ENCODE measurements at regions not wholly inside any gene's neighbourhood (a gene's known extent, or its start where the extent isn't known, plus 50 kb on each side); places are given as distances from the start of the nearest gene placed in this dataset.

DNA sequence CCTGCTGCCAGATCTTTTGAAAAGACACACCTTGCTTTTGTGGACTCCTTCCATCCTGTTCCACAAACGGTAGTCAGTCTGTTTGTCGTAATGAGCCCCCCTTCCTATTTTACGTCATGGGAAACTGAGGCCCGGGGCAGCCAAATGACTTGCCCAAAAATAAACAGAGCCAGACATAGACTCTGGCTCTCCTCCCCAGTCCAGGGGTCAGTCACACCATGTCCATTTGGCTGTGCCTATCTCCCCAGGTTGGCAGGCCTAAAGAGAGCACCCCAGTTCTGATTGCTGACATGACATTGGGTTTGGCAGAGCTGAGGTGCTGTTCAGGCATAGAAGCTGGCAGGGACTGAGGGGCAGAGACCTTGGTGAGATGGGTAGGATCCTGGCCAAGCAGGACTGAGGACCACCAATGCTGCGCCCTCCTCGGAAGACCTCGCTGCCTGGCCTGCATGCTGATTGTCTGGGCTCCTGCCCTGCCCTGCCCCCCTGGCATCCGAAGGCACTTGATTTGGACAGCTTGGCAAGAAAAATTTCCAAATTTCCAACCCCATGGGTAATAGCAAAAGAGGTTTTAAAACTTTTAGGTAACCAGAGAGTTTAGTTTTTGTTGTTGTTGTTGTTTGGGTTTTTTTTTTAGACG is 335.4 kb downstream of the DYSF start:
- WGBS, 2 experiments (ENCODE audit: extremely low coverage in 1 of 2, insufficient coverage in 1 of 2, insufficient read length in 1 of 2, insufficient replicate concordance in 2 of 2, low coverage in 1 of 2, low lambda C conversion rate in 2 of 2, missing lambda C conversion rate in 1 of 2), result 94% methylated on average over 9 of the region's 9 CpGs; no CpG with 5 or more reads in 1 of the 2 experiments
- H3K23ac ChIP-seq (ENCODE audit: insufficient read length), result no peak overlapping the region
- H3K9ac ChIP-seq (replicated peaks in 1 of 4; ENCODE audit: extremely low read depth in 1 of 4, low read depth in 3 of 4, low read length in 3 of 4), result no peak overlapping the region
- TF ChIP-seq SP2 (IDR thresholded peaks at IDR 0.05; ENCODE audit: low read length) (no peak), CREB1 (IDR thresholded peaks at IDR 0.05) (no peak), TAF7 (optimal IDR thresholded peaks at IDR 0.05; ENCODE audit: borderline replicate concordance, low read depth, low read length) (no peak), CTBP2 (IDR thresholded peaks at IDR 0.05; ENCODE audit: borderline replicate concordance, insufficient read depth, insufficient read length, low read length) (no peak), NRF1 (IDR thresholded peaks at IDR 0.05; ENCODE audit: low read depth, low read length) (no peak), TCF12 (IDR thresholded peaks at IDR 0.05; ENCODE audit: low read depth, low read length) (no peak), E2F6 (IDR thresholded peaks at IDR 0.05) (no peak), POLR2AphosphoS5 (IDR thresholded peaks at IDR 0.05; ENCODE audit: low read depth, low read length) (no peak), BCL11A (IDR thresholded peaks at IDR 0.05; ENCODE audit: low read depth in 2 of 2, low read length in 2 of 2) (no peak), POU5F1 (IDR thresholded peaks at IDR 0.05; ENCODE audit: low read depth, low read length) (no peak)
- TF ChIP-seq, protein P1, sequence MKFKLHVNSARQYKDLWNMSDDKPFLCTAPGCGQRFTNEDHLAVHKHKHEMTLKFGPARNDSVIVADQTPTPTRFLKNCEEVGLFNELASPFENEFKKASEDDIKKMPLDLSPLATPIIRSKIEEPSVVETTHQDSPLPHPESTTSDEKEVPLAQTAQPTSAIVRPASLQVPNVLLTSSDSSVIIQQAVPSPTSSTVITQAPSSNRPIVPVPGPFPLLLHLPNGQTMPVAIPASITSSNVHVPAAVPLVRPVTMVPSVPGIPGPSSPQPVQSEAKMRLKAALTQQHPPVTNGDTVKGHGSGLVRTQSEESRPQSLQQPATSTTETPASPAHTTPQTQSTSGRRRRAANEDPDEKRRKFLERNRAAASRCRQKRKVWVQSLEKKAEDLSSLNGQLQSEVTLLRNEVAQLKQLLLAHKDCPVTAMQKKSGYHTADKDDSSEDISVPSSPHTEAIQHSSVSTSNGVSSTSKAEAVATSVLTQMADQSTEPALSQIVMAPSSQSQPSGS (IDR thresholded peaks at IDR 0.05; ENCODE audit: low read length), result no peak
- CTCF ChIA-PET (ENCODE audit: partially characterized antibody), result interaction anchor here (0.7 to 2.8 kb wide), 8 partner anchors 8 to 240 kb away, joined by 3 to 19 read pairs (median 8); no protein-coding TSS in a partner anchor
- H2BK5ac ChIP-seq (ENCODE audit: low read depth, low read length), result no peak overlapping the region
- H3K9me3 ChIP-seq (ENCODE audit: insufficient read depth in 2 of 2, low read depth in 1 of 2, low read length in 1 of 2), result no peaks in the 10 kb centered on the region
- DNase-seq (ENCODE audit: low read depth in 1 of 2, low spot score in 2 of 2) (no peak), FAIRE-seq (no peak)
- H4K91ac ChIP-seq (replicated peaks; ENCODE audit: insufficient read length, low read length), result no peak overlapping the region
- no peak overlapping the region for H4K5ac ChIP-seq (ENCODE audit: insufficient read length, low read depth, low read length)
- no peak overlapping the region for H3K4ac ChIP-seq (replicated peaks; ENCODE audit: insufficient read length, low read depth, low read length)
- H3K79me2 ChIP-seq (ENCODE audit: control insufficient read depth in 1 of 2, insufficient read depth in 2 of 2, low read length in 2 of 2), result no peaks in the 10 kb centered on the region
- H2AK5ac ChIP-seq (ENCODE audit: low read depth, low read length), result no peak overlapping the region
- POLR2A ChIA-PET (ENCODE audit: partially characterized antibody), result no interaction called here
- H2BK120ac ChIP-seq (replicated peaks; ENCODE audit: low read depth, low read length), result no peak overlapping the region
- no peaks in the 10 kb centered on the region for H3K23me2 ChIP-seq (ENCODE audit: low read depth, low read length)
- H3K27ac ChIP-seq (ENCODE audit: low read depth, low read length), result no peak overlapping the region
- no peaks in the 10 kb centered on the region for H4K20me1 ChIP-seq (replicated peaks in 1 of 2; ENCODE audit: control insufficient read depth in 1 of 2, insufficient read depth in 2 of 2, low read length in 2 of 2)
- no peaks in the 10 kb centered on the region for H3K27me3 ChIP-seq (replicated peaks in 1 of 4; ENCODE audit: control insufficient read depth in 3 of 4, extremely low read depth in 1 of 4, insufficient read depth in 3 of 4, low read length in 3 of 4)
- no peaks in the 10 kb centered on the region; the same call in 1 of the 2 replicates for H3K79me1 ChIP-seq (ENCODE audit: low read depth, low read length)
- no peak overlapping the region for H3K56ac ChIP-seq (replicated peaks; ENCODE audit: insufficient read length, low read depth, low read length)
- H3K14ac ChIP-seq (ENCODE audit: insufficient read length), result no peak overlapping the region
- H3K4me3 ChIP-seq (ENCODE audit: extremely low read depth in 1 of 4, insufficient read depth in 2 of 4, low read depth in 3 of 4, low read length in 4 of 4), result no peak overlapping the region
- H4K8ac ChIP-seq (ENCODE audit: extremely low read depth, insufficient read depth, low read length), result no peak overlapping the region; the same call in 1 of the 2 replicates
- no peak overlapping the region for H2BK20ac ChIP-seq (ENCODE audit: low read length)
- H3K4me1 ChIP-seq (replicated peaks in 1 of 4; ENCODE audit: control insufficient read depth in 3 of 4, insufficient read depth in 4 of 4, low read length in 3 of 4), result no peaks in the 10 kb centered on the region
- H2BK12ac ChIP-seq (ENCODE audit: low read depth, low read length), result no peak overlapping the region
- no peak overlapping the region for H2BK15ac ChIP-seq (ENCODE audit: low read length)
- no peak overlapping the region for H2AFZ ChIP-seq (ENCODE audit: low read length)
- H3K36me3 ChIP-seq (ENCODE audit: control insufficient read depth in 2 of 4, insufficient read depth in 4 of 4, low read length in 3 of 4), result no peaks in the 10 kb centered on the region
- no peak overlapping the region for H3K4me2 ChIP-seq (ENCODE audit: insufficient read depth in 1 of 2, low read depth in 2 of 2, low read length in 2 of 2)
- no peak overlapping the region for H3K18ac ChIP-seq (ENCODE audit: extremely low read depth, low read length)
